Activated T-cell treated with anti-CD3 and anti-CD28 coated beads for 48 hours (primary cell): ENCODE measurements at regions not wholly inside any gene's neighbourhood (a gene's known extent, or its start where the extent isn't known, plus 50 kb on each side); places are given as distances from the start of the nearest gene placed in this dataset.
A peak's percentile ranks its signal among the peaks of the same experiment; 100 is the strongest.

Experiments
- DNase-seq: peaks from one replicate; pipeline ENCODE4 v3.0.0-alpha.2; 2020; ENCODE audit warnings: low read depth

DNA sequence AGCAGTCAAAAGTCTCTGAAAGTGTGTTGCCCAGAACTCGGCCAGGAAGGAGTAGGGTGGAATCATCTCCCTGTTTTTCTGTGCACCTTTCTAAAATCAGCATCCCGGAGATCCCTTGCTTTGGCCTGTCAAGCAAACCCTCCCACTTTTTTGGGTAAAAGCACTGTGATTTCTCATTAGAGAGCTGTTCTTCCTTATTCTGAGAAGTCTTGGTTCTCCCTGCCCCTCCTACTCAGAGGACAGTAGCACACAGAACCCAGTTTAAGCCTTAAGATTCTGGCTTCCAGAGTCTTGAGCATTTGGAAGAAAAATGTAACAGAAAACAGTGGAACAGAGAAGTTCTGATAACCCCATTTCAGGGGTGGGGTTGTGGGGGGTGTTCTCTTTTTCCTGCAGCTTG lies 52.6 kb upstream of the KATNAL1 start:
- DNase-seq: no peak

- DNase-seq: no peak
These were observed 53.2 kb upstream of the KATNAL1 start for GRCh38 chr13:30360586-30360985.

- no peak for DNase-seq
These were observed 54.8 kb upstream of the KATNAL1 start for GRCh38 chr13:30362005-30362788.

DNA sequence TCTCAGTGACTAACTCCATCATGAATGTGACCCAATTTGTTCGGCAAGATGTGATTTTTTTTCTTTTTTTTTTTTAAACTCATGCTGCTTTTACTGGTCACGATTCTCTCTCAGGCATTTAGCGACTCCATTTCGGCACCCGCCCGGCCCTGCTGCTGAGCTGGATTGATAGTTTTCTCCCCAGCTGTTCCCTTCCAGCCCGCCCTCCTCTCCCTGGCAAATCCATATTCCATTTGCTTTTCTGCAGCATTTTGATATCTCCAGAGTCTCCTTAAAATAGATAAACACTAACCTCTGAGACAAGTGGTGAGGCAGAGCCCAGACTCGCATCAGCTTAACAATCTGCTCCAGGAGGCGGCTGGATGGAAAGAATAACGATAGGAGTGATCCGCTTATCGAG lies 55.5 kb upstream of the KATNAL1 start:
- DNase-seq: no peak

DNA sequence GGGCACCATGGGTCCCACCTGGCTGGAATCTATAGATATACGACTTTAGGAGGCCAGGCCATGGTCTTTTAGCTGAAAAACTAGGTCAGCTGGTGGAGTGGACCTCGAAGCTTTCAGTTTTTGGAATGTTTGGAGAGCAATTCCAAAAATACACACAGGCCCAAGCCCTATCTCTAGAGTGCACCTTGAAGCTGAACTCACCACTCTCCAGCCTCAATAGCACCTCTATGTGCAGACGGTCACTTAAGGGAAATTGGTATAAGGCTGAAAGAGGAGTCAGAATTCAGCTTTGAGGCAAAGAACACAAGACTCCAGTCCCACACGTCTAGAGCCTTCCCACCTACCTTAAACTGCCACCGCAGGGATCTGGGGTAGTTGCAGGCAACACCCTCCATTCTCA lies 56.4 kb upstream of the KATNAL1 start:
- DNase-seq: no peak

DNA sequence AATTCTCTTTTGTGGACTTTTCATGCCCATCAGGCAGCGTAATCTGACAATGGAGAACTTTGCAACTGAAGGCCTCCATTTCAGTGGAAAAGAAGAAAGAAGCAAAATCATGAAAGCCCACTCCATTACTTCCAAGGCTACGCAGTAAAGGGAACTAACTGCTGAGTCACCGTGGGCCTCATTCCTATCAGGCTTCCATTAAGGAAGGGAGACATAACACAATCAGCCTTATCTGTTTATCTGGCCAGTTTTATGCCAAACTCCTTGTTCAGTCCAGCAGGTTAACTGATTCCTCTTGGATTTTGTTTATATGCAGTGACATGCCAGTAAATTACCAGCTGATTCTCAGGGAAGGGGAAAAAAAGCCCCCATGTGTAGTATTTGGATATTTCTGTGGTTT lies 56.8 kb upstream of the KATNAL1 start:
- DNase-seq: no peak

DNA sequence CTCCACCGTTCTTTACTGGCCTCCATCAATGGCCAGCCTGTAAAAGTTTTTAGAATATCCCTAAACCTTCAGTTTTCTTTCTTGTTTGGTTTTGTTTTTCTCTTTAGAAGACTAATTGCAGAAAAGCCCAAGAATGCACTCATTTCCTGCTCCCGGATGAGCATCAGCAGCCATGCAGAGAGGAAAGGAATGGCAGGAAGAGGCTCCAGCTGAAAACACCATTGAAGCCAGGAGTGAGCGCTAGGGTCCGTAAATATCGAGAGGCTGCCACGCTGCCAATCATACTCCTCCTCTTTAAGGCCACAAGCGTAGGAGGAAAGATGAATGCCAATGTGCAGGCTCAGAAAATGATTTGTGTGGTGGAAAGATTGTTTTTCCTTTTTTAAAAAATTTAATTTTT lies 57.4 kb upstream of the UBE2L5 start:
- DNase-seq: no peak

GRCh38 chr13:30366088-30366487 lies 56.2 kb upstream of the UBE2L5 start:
- no peak for DNase-seq

GRCh38 chr13:30367296-30367695 lies 55.0 kb upstream of the UBE2L5 start:
- DNase-seq: no peak

DNA sequence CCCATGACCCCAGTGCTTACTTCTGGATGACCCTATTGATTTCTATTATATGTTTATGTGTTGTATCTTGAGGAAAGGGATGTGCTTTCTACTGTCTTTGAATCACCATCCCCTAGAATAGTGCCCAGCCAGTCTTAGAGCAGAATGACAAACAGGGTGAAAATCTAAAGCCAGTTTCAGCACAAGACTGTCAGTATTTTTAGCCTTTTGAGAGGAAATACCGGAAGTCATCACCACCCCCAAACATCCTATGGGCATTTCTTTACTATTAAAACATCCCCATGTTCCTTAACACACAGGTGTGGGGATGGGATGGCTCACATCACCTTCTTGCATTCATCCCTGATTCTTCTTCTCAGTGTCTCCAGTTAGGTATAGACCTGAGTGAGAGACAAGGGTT lies 52.1 kb upstream of the UBE2L5 start:
- DNase-seq: no peak

GRCh38 chr13:30370916-30371521 lies 51.3 kb upstream of the UBE2L5 start:
- DNase-seq: no peak

DNA sequence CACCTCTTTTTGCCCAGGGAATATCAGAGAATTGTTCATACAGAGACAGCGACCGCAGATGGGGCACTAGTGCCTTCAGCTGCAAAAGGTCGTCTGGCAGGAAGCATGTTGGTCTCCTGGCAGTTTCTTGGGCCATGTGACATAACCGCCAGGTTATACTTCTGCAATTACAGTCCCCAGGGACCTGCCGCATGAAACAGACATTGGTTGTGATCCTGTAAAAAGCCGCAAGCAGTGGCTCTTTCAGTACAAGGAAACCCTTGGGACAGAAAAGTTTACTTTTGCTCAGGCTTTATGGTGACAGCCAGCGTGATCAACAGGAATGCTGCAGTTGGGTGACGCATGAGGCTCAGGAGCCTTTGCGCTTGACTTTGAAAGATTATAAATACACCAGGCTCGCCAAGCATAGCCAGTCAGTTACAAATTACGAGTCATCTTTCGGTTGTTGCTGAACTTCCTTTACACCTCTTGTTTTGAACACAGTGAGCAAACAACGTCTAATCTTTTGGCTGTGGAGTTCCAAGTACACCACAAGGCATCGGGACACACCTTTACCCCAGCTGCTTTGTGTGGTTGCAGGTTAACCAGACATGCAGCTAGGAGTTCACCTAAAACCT lies 50.5 kb upstream of the UBE2L5 start:
- DNase-seq: peak; percentile 23
